Esophagus muscularis mucosa (tissue), 4 donors: ENCODE measurements at regions not wholly inside any gene's neighbourhood (a gene's known extent, or its start where the extent isn't known, plus 50 kb on each side); places are given as distances from the start of the nearest gene placed in this dataset.

Experiments
- DNase-seq: peaks from one replicate; pipeline ENCODE4 v3.0.0-alpha.2; 2017; ENCODE audit errors: extremely low spot score
- H3K27ac ChIP-seq, 4 donors: fragments of 200-600 bp; sonication (generic); replicated peaks in 1 of 4; 1 replicate in 3 of 4; 2 replicates in 1 of 4; pipeline ENCODE4 v1.5.1; 2016 to 2019; ENCODE audit warnings: mild to moderate bottlenecking in 1 of 4
- H3K27me3 ChIP-seq, 4 donors: fragments of 200-600 bp; sonication (generic); one replicate each; pipeline versions ENCODE4 v1.5.1 to v1.6.0; 2016 to 2019
- H3K36me3 ChIP-seq, 4 donors: fragments of 200-600 bp; sonication (generic); one replicate each; pipeline ENCODE4 v1.5.1; 2016 to 2019
- H3K4me1 ChIP-seq, 4 donors: fragments of 200-600 bp; sonication (generic); one replicate each; pipeline ENCODE4 v1.5.1; 2016 to 2019
- H3K4me3 ChIP-seq, 4 donors: fragments of 200-600 bp; sonication (generic); 1 replicate in 2 of 4; 2 replicates in 2 of 4; pipeline ENCODE4 v1.5.1; 2016 to 2019; ENCODE audit warnings: mild to moderate bottlenecking in 4 of 4, moderate library complexity in 1 of 4
- H3K9me3 ChIP-seq, 4 donors: fragments of 200-600 bp; sonication (generic); 1 replicate in 3 of 4; 2 replicates in 1 of 4; pipeline ENCODE4 v1.5.1; 2016 to 2019
- EP300 ChIP-seq: sonication (generic); formaldehyde crosslinking; IDR thresholded peaks from one replicate; pipeline ENCODE4 v1.6.1; 2017; ENCODE audit warnings: antibody characterized with exemption
- POLR2A ChIP-seq: fragments of 450-650 bp; IDR thresholded peaks from one replicate; pipeline ENCODE4 v1.6.1; 2017; ENCODE audit warnings: antibody characterized with exemption, moderate library complexity, mild to moderate bottlenecking, low read depth
- POLR2AphosphoS5 ChIP-seq, 2 donors: sonication (generic); formaldehyde crosslinking; IDR thresholded peaks; one replicate each; pipeline ENCODE4 v1.6.1; 2017; ENCODE audit warnings: antibody characterized with exemption in 2 of 2
- WGBS: methylation state at CpG from one replicate; pipeline ENCODE4 v1.1.5; 2018; 5-methylcytosine and 5-hydroxymethylcytosine counted together
- intact Hi-C: fragments of 100-400 bp; cut with DNase I; formaldehyde crosslinking; loops from one replicate; pipeline ENCODE4 v1.15.1; 2023
- TF ChIP-seq, protein P1 (sequence below), 3 experiments: fragments of 200-600 bp in 2 of 3; fragments of 450-650 bp in 1 of 3; sonication (generic) in 2 of 3; IDR thresholded peaks; one replicate each; pipeline ENCODE4 v1.5.1; 2017 to 2019; ENCODE audit warnings: antibody characterized with exemption in 3 of 3, mild to moderate bottlenecking in 2 of 3, moderate library complexity in 1 of 3

DNA sequence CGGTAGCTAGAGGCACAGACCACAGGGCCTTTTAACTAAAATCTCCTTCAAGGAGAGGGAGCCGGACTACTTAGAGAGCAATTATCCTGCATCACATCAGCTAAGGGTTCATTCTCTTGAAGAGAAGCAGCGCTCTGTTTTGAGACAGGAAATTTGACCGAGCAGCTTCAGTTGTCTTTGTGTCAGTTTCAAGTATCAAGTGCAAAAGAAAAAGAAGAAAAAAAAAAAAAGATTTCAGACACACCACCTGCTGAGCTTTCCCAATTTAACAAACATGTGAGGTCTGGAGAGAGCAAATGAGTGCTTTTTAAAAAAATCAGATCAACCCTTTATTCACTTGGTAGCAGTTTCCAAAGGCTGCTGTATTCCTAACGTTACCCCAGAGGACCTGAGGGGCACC lies 273.5 kb upstream of the POU3F2 start:
- TF ChIP-seq, protein P1, sequence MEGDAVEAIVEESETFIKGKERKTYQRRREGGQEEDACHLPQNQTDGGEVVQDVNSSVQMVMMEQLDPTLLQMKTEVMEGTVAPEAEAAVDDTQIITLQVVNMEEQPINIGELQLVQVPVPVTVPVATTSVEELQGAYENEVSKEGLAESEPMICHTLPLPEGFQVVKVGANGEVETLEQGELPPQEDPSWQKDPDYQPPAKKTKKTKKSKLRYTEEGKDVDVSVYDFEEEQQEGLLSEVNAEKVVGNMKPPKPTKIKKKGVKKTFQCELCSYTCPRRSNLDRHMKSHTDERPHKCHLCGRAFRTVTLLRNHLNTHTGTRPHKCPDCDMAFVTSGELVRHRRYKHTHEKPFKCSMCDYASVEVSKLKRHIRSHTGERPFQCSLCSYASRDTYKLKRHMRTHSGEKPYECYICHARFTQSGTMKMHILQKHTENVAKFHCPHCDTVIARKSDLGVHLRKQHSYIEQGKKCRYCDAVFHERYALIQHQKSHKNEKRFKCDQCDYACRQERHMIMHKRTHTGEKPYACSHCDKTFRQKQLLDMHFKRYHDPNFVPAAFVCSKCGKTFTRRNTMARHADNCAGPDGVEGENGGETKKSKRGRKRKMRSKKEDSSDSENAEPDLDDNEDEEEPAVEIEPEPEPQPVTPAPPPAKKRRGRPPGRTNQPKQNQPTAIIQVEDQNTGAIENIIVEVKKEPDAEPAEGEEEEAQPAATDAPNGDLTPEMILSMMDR (IDR thresholded peaks at IDR 0.05): no peak
- TF ChIP-seq EP300 (no peak), POLR2AphosphoS5 (IDR thresholded peaks at IDR 0.05) (no peak), POLR2A (no peak)
- Histone ChIP-seq H3K4me3 (no peak overlapping the region), H3K27ac (no peak overlapping the region), H3K27me3 (no peaks in the 10 kb centered on the region), H3K36me3 (no peaks in the 10 kb centered on the region), H3K9me3 (no peaks in the 10 kb centered on the region), H3K4me1 (no peaks in the 10 kb centered on the region)
- DNase-seq: no peak
- 83% methylated on average over 5 of the region's 5 CpGs for WGBS
- intact Hi-C loops: no loop called here

DNA sequence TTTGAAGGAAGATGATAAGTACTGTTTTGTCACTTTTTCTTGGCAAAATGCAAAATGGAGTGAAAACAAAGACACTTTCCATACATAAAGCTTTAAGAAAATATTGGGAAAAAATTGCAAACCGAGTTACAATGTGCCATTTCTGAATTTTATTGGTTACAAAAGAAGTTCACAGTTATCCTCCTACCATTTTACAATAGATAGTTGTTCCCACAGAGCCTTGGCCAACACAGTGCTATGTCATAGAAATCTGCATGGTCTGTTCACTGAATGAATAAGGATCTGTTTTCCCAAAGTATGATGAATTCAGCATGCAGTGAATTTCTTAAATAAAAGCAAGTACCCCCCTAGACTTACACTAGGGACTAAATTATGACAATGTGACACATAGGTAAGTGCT lies 268.2 kb upstream of the POU3F2 start:
- H3K9me3 ChIP-seq: no peaks in the 10 kb centered on the region
- peaks cover 0 to 5% (median 0%) of the 10 kb centered on the region in 4 donors for H3K27me3 ChIP-seq
- DNase-seq: no peak
- H3K27ac ChIP-seq: no peak overlapping the region
- no peaks in the 10 kb centered on the region for H3K4me1 ChIP-seq
- TF ChIP-seq POLR2AphosphoS5 (IDR thresholded peaks at IDR 0.05) (no peak), POLR2A (no peak), EP300 (no peak)
- TF ChIP-seq, protein P1 (IDR thresholded peaks at IDR 0.05): no peak
- WGBS: 67% methylated on average over 1 of the region's 1 CpG
- intact Hi-C loops: no loop called here
- no peak overlapping the region for H3K4me3 ChIP-seq
- no peaks in the 10 kb centered on the region for H3K36me3 ChIP-seq

DNA sequence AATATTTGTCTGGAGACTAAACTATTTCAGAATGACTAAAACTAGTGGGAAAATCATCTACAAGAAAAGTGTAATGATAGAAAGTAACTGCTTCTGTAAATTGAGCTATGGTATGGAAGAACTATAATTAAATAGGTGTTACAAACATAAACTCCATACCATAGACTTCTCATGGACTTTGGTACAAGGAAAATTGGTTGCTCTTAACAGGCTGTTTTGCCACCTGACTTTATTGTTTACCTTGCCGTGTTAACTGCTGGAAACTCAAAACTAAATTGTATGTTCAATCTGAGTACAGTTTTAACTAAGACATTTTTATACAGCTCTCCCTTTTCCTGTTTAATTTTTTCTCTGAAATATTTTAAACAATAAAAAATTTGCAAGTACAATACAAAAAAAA lies 261.8 kb upstream of the POU3F2 start:
- Histone ChIP-seq H3K36me3 (no peaks in the 10 kb centered on the region), H3K4me1 (peaks cover 0 to 10% (median 7%) of the 10 kb centered on the region in 4 donors), H3K4me3 (no peak overlapping the region), H3K27ac (no peak overlapping the region), H3K27me3 (peaks cover 0 to under 1% (median 0%) of the 10 kb centered on the region in 4 donors), H3K9me3 (no peaks in the 10 kb centered on the region)
- TF ChIP-seq POLR2AphosphoS5 (IDR thresholded peaks at IDR 0.05) (no peak), POLR2A (no peak)
- TF ChIP-seq, protein P1 (IDR thresholded peaks at IDR 0.05): no peak
- no peak for DNase-seq
- intact Hi-C loops: no loop called here
- WGBS: 77% methylated on average over 1 of the region's 1 CpG

DNA sequence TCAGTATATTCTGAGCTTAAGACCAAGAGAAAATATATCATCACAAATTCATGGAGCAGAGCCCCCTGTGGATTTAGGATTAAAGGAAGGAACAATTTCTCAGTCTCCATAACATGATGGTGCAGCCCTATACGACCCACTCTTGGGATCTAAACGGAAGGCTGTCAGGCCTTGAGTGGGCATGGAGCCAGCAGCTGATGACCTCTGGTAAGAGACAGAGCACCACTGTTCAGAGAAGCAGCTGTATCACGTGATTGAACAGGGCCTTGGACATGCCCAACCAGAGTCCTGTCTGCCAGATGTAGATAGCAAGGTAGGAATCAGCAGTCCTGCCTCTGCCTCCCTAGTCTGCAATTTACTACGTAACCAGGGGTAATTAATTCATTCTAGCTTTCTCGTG lies 259.4 kb upstream of the POU3F2 start:
- Histone ChIP-seq H3K27me3 (no peaks in the 10 kb centered on the region), H3K9me3 (no peaks in the 10 kb centered on the region), H3K4me1 (peaks cover 0 to 10% (median 7%) of the 10 kb centered on the region in 4 donors), H3K4me3 (no peak overlapping the region), H3K27ac (no peak overlapping the region), H3K36me3 (no peaks in the 10 kb centered on the region)
- whole genome bisulfite sequencing: 56% methylated on average over 5 of the region's 5 CpGs
- TF ChIP-seq POLR2A: no peak
- TF ChIP-seq, protein P1 (IDR thresholded peaks at IDR 0.05): no peak
- TF ChIP-seq EP300: no peak
- no peak for TF ChIP-seq POLR2AphosphoS5 (IDR thresholded peaks at IDR 0.05)
- intact Hi-C loops: no loop called here
- no peak for DNase-seq

DNA sequence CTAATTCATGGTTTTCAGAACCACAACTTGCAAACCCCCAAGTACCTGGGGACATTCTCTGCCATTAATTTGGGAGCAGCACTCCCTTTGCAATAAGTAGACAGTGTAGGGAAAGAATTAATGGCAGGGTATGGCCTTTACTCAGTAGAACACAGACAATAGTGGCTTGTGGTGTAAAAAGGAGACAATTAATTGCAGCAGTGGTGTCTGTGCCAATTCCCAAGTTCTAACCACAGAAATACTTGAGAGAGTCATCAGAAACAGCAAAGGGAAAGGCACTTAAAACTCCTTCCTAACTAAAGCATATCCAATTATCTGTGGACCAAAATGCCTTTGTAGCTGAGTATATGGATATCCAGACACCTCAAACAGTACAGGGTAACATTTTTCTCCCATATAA lies 257.6 kb upstream of the POU3F2 start:
- Histone ChIP-seq H3K27ac (no peak overlapping the region), H3K4me1 (peaks cover 0 to 10% (median 7%) of the 10 kb centered on the region in 4 donors), H3K9me3 (no peaks in the 10 kb centered on the region), H3K36me3 (no peaks in the 10 kb centered on the region), H3K4me3 (no peak overlapping the region), H3K27me3 (no peaks in the 10 kb centered on the region)
- intact Hi-C loops: no loop called here
- DNase-seq: no peak
- TF ChIP-seq EP300: no peak
- TF ChIP-seq POLR2A: no peak
- TF ChIP-seq, protein P1 (IDR thresholded peaks at IDR 0.05): no peak
- TF ChIP-seq POLR2AphosphoS5 (IDR thresholded peaks at IDR 0.05): no peak
